Naive thymus-derived CD4-positive, alpha-beta T cell (primary cell): ENCODE measurements at regions not wholly inside any gene's neighbourhood (a gene's known extent, or its start where the extent isn't known, plus 50 kb on each side); places are given as distances from the start of the nearest gene placed in this dataset.
"Not testable (repeated sequence)": the region's sequence is repeated elsewhere in the genome, so short reads cannot be mapped to it uniquely, and the experiment has no call there.

Experiments
- ATAC-seq: fragments of 150-1000 bp; cut with Tn5 transposase; 2 replicates; pipeline ENCODE4 v1.10.0; 2021; ENCODE audit warnings: mild to moderate bottlenecking, moderate library complexity
- CTCF ChIA-PET: fragments of 350-600 bp; sonication (Branson Sonifier 250); formaldehyde crosslinking; loops from one replicate; lab custom pipeline; 2021; ENCODE audit warnings: antibody characterized with exemption; lab: Charles Lee
- POLR2A ChIA-PET: fragments of 350-600 bp; sonication (Branson Sonifier 250); formaldehyde crosslinking; loops from one replicate; lab custom pipeline; 2021; ENCODE audit warnings: antibody characterized with exemption, inconsistent platforms; lab: Charles Lee
- DNase-seq, 9 donors: peaks; one replicate each; pipeline versions ENCODE4 v3.0.0 to v3.0.0-alpha.2; 2020 to 2022; ENCODE audit warnings: mixed read lengths in 1 of 9
- H3K27ac ChIP-seq: one replicate; pipeline ENCODE4 v1.7.0; 2013; ENCODE audit warnings: mild to moderate bottlenecking, low read depth, low read length, moderate library complexity
- H3K27me3 ChIP-seq, 2 donors: one replicate each; pipeline ENCODE4 v1.7.0; 2013; ENCODE audit warnings: low read length in 2 of 2, mild to moderate bottlenecking in 2 of 2, moderate library complexity in 2 of 2; ENCODE audit not compliant: control insufficient read depth in 2 of 2, insufficient read depth in 2 of 2
- H3K36me3 ChIP-seq, 3 experiments: 1 replicate in 2 of 3; 2 replicates in 1 of 3; pipeline ENCODE4 v1.7.0; 2013; ENCODE audit warnings: low read length in 3 of 3, mild to moderate bottlenecking in 3 of 3, moderate library complexity in 1 of 3; ENCODE audit not compliant: insufficient read depth in 3 of 3, control insufficient read depth in 2 of 3
- H3K4me1 ChIP-seq, 2 donors: one replicate each; pipeline ENCODE4 v1.7.0; 2013; ENCODE audit warnings: low read length in 2 of 2, mild to moderate bottlenecking in 2 of 2, moderate library complexity in 1 of 2; ENCODE audit not compliant: control insufficient read depth in 2 of 2, insufficient read depth in 2 of 2
- H3K4me3 ChIP-seq: 2 replicates; pipeline ENCODE4 v1.7.0; 2013; ENCODE audit warnings: mild to moderate bottlenecking, low read length
- H3K9me3 ChIP-seq, 3 experiments: 1 replicate in 2 of 3; 2 replicates in 1 of 3; pipeline ENCODE4 v1.7.0; 2013; ENCODE audit warnings: low read length in 3 of 3; ENCODE audit not compliant: control insufficient read depth in 2 of 3
- H3K27ac Mint-ChIP-seq, 9 donors: one replicate each; pipeline ENCODE4 v1.8.0; 2020 to 2022; ENCODE audit warnings: mixed read lengths in 9 of 9, mild to moderate bottlenecking in 8 of 9, moderate library complexity in 5 of 9, inconsistent platforms in 2 of 9
- H3K27me3 Mint-ChIP-seq, 5 donors: one replicate each; pipeline ENCODE4 v1.8.0; 2021 to 2022; ENCODE audit warnings: mixed read lengths in 5 of 5, mild to moderate bottlenecking in 1 of 5
- H3K36me3 Mint-ChIP-seq, 5 donors: one replicate each; pipeline ENCODE4 v1.8.0; 2020 to 2022; ENCODE audit warnings: mixed read lengths in 5 of 5, mild to moderate bottlenecking in 3 of 5, inconsistent platforms in 1 of 5
- H3K4me1 Mint-ChIP-seq, 7 donors: one replicate each; pipeline ENCODE4 v1.8.0; 2020 to 2022; ENCODE audit warnings: mixed read lengths in 7 of 7, mild to moderate bottlenecking in 3 of 7, inconsistent platforms in 1 of 7
- H3K4me3 Mint-ChIP-seq, 10 donors: one replicate each; pipeline ENCODE4 v1.8.0; 2020 to 2022; ENCODE audit warnings: mild to moderate bottlenecking in 10 of 10, mixed read lengths in 10 of 10, moderate library complexity in 6 of 10, inconsistent platforms in 2 of 10
- H3K9me3 Mint-ChIP-seq, 11 donors: one replicate each; pipeline ENCODE4 v1.8.0; 2020 to 2022; ENCODE audit warnings: mixed read lengths in 11 of 11, mild to moderate bottlenecking in 4 of 11, inconsistent platforms in 1 of 11, moderate library complexity in 1 of 11
- intact Hi-C, 2 donors: fragments of 100-400 bp; cut with micrococcal nuclease; formaldehyde crosslinking; loops; one replicate each; pipeline ENCODE4 v1.15.1; 2023

DNA sequence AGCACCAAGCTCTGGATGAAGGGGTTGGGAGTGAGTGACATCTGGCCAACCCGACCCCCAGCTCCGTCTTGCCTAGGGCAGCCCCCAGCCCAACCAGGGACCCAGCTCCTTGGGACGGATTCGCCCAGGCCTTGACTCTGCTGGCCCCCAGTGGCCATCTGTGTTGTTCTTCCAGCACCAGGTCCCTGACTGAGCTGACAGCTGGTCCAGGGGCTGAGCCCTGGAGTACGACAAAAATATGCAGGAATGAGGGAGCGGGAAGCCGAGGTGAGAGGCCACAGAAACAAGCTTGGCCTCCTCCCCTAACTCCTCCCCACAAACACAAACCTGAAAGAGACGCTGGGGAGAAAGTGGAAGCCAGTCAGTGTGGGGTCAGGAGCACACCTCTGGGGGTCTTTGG lies 55.0 kb upstream of the PAX7 start:
- ChIA-PET POLR2A (no interaction called here), CTCF (interaction anchor here (0.6 to 1.8 kb wide), 3 partner anchors 12 to 534 kb away, joined by 3 to 6 read pairs (median 3); no protein-coding TSS in a partner anchor)
- no peaks in the 10 kb centered on the region for H3K27me3 ChIP-seq
- Mint-ChIP-seq H3K9me3 (peaks cover 0 to 2% (median 0%) of the 10 kb centered on the region in 11 donors), H3K27ac (no peak overlapping the region), H3K4me3 (no peak overlapping the region), H3K4me1 (no peaks in the 10 kb centered on the region), H3K27me3 (peaks cover 0 to 24% (median 16%) of the 10 kb centered on the region in 5 donors), H3K36me3 (no peaks in the 10 kb centered on the region)
- no peaks in the 10 kb centered on the region for H3K36me3 ChIP-seq
- no peak overlapping the region for H3K4me3 ChIP-seq
- ATAC-seq (no peak), DNase-seq (peak in 6 of 9 donors; percentile 18 to 67 (median 34))
- no peaks in the 10 kb centered on the region for H3K4me1 ChIP-seq
- no peaks in the 10 kb centered on the region for H3K9me3 ChIP-seq
- intact Hi-C loops, result loop anchor here in 1 of 2 donors (2.0 kb wide), 1 partner anchor 1081 kb away; no protein-coding TSS in a partner anchor
- H3K27ac ChIP-seq, result no peak overlapping the region

DNA sequence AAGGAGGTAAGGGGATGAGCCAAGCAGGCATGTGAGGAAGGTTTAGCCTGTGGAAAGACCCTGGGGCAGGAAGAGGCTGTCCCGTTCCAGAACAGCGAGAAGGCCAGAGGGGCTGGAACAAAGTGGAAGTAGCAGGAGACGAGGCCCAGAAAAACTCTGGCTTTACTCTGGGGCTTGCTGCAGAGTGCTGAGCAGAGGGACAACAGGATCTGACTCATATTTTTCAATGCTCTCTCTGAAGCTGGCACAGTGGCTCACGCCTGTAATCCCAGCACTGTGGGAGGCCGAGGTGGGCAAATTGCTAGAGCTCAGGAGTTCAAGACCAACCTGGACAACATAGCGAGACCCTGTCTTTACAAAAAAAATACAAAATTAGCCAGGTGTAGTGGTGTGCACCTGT lies 52.4 kb upstream of the PAX7 start:
- no peaks in the 10 kb centered on the region for H3K36me3 ChIP-seq
- no peak for ATAC-seq
- no peak overlapping the region for H3K4me3 ChIP-seq
- H3K9me3 ChIP-seq, result no peaks in the 10 kb centered on the region
- intact Hi-C loops, result no loop called here
- Mint-ChIP-seq H3K27me3 (peaks cover 0 to 21% (median 13%) of the 10 kb centered on the region in 5 donors), H3K4me3 (no peak overlapping the region), H3K4me1 (no peaks in the 10 kb centered on the region), H3K36me3 (no peaks in the 10 kb centered on the region), H3K9me3 (peaks cover 0 to 5% (median 0%) of the 10 kb centered on the region in 11 donors), H3K27ac (no peak overlapping the region)
- no peak overlapping the region for H3K27ac ChIP-seq
- H3K4me1 ChIP-seq, result no peaks in the 10 kb centered on the region
- DNase-seq, result no peak
- H3K27me3 ChIP-seq, result no peaks in the 10 kb centered on the region
- POLR2A ChIA-PET, result no interaction called here
- CTCF ChIA-PET, result interaction anchor here (0.6 to 0.8 kb wide), 2 partner anchors 19 to 1082 kb away, joined by 3 to 4 read pairs; no protein-coding TSS in a partner anchor

DNA sequence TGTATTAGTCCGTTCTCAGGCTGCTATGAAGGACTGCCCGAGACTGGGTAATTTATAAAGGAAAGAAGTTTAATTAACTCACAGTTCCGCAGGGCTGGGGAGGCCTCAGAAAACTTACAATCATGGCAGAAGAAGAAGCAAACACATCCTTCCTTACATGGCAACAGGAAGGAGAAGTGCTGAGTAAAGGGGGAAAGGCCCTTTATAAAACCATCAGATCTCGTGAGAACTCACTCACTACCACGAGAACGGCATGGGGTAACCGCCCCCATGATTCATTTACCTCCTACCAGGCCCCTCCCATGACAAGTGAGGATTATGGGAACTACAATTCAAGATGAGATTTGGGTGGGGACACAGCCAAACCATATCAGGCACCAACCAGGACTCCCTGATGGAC lies 51.4 kb upstream of the PAX7 start:
- DNase-seq, H3K27ac ChIP-seq, ATAC-seq, H3K9me3 Mint-ChIP-seq, intact Hi-C loops, POLR2A ChIA-PET, H3K4me1 ChIP-seq, H3K27ac Mint-ChIP-seq, H3K4me1 Mint-ChIP-seq, H3K36me3 ChIP-seq, H3K27me3 ChIP-seq, H3K9me3 ChIP-seq, H3K4me3 ChIP-seq, H3K36me3 Mint-ChIP-seq, H3K4me3 Mint-ChIP-seq: not testable (repeated sequence)
- peaks cover 0 to 15% (median 7%) of the 10 kb centered on the region in 5 donors for H3K27me3 Mint-ChIP-seq
- CTCF ChIA-PET, result interaction anchor here (0.6 kb wide), 1 partner anchor 242 kb away, joined by 3 read pairs; no protein-coding TSS in a partner anchor

DNA sequence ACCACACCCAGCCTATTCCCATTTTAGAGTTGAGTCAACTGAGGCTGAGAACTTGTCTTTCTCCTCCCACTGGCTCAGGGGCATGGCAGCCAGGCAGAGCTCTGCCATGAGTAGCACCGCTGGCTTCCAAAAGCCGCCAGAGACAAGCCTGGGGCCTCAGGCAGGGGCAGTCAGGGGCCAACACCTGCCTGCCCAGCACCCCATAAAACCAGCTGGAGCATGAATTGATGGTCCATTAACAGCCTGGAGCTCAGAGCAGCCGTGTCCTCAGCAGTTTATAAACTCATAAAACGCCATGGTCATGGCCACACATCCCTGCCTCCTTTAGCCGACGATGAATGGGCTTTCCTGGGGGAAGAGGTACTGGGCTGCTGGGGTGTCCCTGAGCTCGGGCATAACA lies 50.6 kb upstream of the PAX7 start:
- Mint-ChIP-seq H3K36me3 (no peaks in the 10 kb centered on the region), H3K4me1 (no peaks in the 10 kb centered on the region), H3K9me3 (peaks cover 0 to 4% (median 0%) of the 10 kb centered on the region in 11 donors), H3K4me3 (no peak overlapping the region), H3K27me3 (peaks cover 3 to 20% (median 14%) of the 10 kb centered on the region in 5 donors), H3K27ac (no peak overlapping the region)
- POLR2A ChIA-PET, result no interaction called here
- intact Hi-C loops, result no loop called here
- no peaks in the 10 kb centered on the region for H3K4me1 ChIP-seq
- H3K9me3 ChIP-seq, result no peaks in the 10 kb centered on the region
- CTCF ChIA-PET, result no interaction called here
- DNase-seq (no peak), ATAC-seq (no peak)
- H3K27ac ChIP-seq, result no peak overlapping the region
- H3K4me3 ChIP-seq, result no peak overlapping the region
- H3K36me3 ChIP-seq, result no peaks in the 10 kb centered on the region
- H3K27me3 ChIP-seq, result no peaks in the 10 kb centered on the region

DNA sequence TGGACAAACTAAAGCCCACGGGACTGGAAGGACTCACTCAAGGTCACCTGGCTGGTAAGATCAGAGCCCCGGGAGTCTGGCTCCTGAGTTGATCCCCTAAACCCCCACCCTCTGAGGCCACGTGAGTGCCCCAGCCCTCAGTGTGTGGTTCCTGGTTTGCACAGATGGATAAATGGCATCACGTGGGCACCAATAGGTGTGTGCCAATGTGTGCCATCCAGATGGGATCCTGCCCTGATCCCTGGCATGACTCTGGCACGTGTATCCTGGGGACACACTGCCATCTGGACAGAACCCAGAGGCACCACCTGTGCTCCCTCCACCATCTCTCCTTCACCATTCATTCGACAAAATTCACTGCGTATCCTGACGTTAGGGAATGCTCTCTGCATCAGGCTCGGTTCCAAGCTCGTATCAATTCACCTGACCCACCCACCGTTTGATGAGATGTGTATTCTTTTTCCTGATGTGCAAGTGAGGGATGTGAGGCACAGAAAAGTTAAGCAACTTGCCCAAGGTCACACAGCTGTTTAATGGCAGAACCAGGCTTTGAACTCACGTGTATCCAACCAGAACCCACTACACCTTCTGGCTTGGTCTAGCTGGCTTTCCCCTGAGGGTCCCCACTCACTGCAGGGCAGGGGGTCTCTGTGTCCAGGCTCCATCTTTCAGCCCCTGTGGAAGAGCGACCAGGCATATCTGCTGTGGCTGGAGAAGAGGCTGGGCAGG lies 49.8 kb upstream of the PAX7 start:
- no peaks in the 10 kb centered on the region for H3K4me1 ChIP-seq
- Mint-ChIP-seq H3K36me3 (no peaks in the 10 kb centered on the region), H3K27ac (no peak overlapping the region), H3K27me3 (peaks cover 3 to 27% (median 17%) of the 10 kb centered on the region in 5 donors), H3K9me3 (peaks cover 0 to 4% (median 0%) of the 10 kb centered on the region in 11 donors), H3K4me1 (no peaks in the 10 kb centered on the region), H3K4me3 (no peak overlapping the region)
- H3K27me3 ChIP-seq, result no peaks in the 10 kb centered on the region
- no peak for ATAC-seq
- POLR2A ChIA-PET, result no interaction called here
- no peaks in the 10 kb centered on the region for H3K9me3 ChIP-seq
- H3K27ac ChIP-seq, result no peak overlapping the region
- H3K36me3 ChIP-seq, result no peaks in the 10 kb centered on the region
- no peak for DNase-seq
- intact Hi-C loops, result no loop called here
- H3K4me3 ChIP-seq, result no peak overlapping the region
- CTCF ChIA-PET, result interaction anchor here (0.9 kb wide), 1 partner anchor 919 kb away, joined by 3 read pairs; no protein-coding TSS in a partner anchor
